GM23338 (cell line): ENCODE measurements at regions not wholly inside any gene's neighbourhood (a gene's known extent, or its start where the extent isn't known, plus 50 kb on each side); places are given as distances from the start of the nearest gene placed in this dataset.

Experiments used
- ATAC-seq: fragments of 200-7000 bp; cut with Tn5 transposase; 3 replicates; pipeline ENCODE4 v1.9.1; 2020
- DNase-seq: peaks from one replicate; pipeline ENCODE4 v3.0.0-alpha.2; 2015; ENCODE audit warnings: low spot score
- H2AFZ ChIP-seq: fragments of 200-600 bp; sonication (generic); 2 replicates; pipeline ENCODE4 v1.8.0; 2016; ENCODE audit warnings: antibody characterized with exemption, mild to moderate bottlenecking, moderate library complexity
- H3F3A ChIP-seq: fragments of 200-600 bp; sonication (generic); replicated peaks from 2 replicates; pipeline ENCODE4 v1.8.0; 2017; ENCODE audit warnings: antibody characterized with exemption, mixed run types, low read depth
- H3K27ac ChIP-seq: fragments of 200-600 bp; sonication (generic); 2 replicates; pipeline ENCODE4 v1.6.1; 2016; ENCODE audit warnings: low read depth
- H3K27me3 ChIP-seq: fragments of 200-600 bp; sonication (generic); 2 replicates; pipeline ENCODE4 v1.8.0; 2016; ENCODE audit warnings: mild to moderate bottlenecking, mixed run types, moderate library complexity; ENCODE audit not compliant: insufficient read depth
- H3K36me3 ChIP-seq: fragments of 200-600 bp; sonication (generic); 2 replicates; pipeline ENCODE4 v1.8.0; 2016; ENCODE audit warnings: mild to moderate bottlenecking; ENCODE audit not compliant: insufficient read depth
- H3K4me1 ChIP-seq: fragments of 200-600 bp; sonication (generic); 2 replicates; pipeline ENCODE4 v1.8.0; 2016; ENCODE audit warnings: mild to moderate bottlenecking, moderate library complexity; ENCODE audit not compliant: insufficient read depth
- H3K4me2 ChIP-seq: fragments of 200-600 bp; sonication (generic); 2 replicates; pipeline ENCODE4 v1.7.1; 2017; ENCODE audit warnings: mixed run types
- H3K4me3 ChIP-seq: fragments of 200-600 bp; sonication (generic); 2 replicates; pipeline ENCODE4 v1.6.1; 2016; ENCODE audit warnings: mixed run types
- H3K79me2 ChIP-seq: fragments of 200-600 bp; sonication (generic); replicated peaks from 2 replicates; pipeline ENCODE4 v1.8.0; 2017; ENCODE audit warnings: mild to moderate bottlenecking; ENCODE audit not compliant: insufficient read depth
- H3K9me2 ChIP-seq: fragments of 200-600 bp; sonication (generic); 2 replicates; pipeline ENCODE4 v1.8.0; 2017; ENCODE audit not compliant: insufficient read depth
- H4K20me1 ChIP-seq: fragments of 200-600 bp; sonication (generic); replicated peaks from 2 replicates; pipeline ENCODE4 v1.8.0; 2017; ENCODE audit warnings: mild to moderate bottlenecking; ENCODE audit not compliant: insufficient read depth
- H3K27ac Mint-ChIP-seq: 2 replicates; pipeline ENCODE4 v1.8.0; 2020; ENCODE audit warnings: inconsistent platforms, mild to moderate bottlenecking, moderate library complexity, mixed read lengths
- H3K27me3 Mint-ChIP-seq: 3 replicates; pipeline ENCODE4 v1.8.0; 2022; ENCODE audit warnings: low read depth, mild to moderate bottlenecking, moderate library complexity, mixed read lengths, inconsistent platforms; ENCODE audit not compliant: insufficient read depth, poor library complexity
- H3K36me3 Mint-ChIP-seq: 3 replicates; pipeline ENCODE4 v1.8.0; 2021; ENCODE audit warnings: low read depth, mild to moderate bottlenecking, inconsistent platforms, moderate library complexity, mixed read lengths
- H3K4me1 Mint-ChIP-seq: 3 replicates; pipeline ENCODE4 v1.8.0; 2020; ENCODE audit warnings: mild to moderate bottlenecking, inconsistent platforms, mixed read lengths
- H3K4me3 Mint-ChIP-seq: 3 replicates; pipeline ENCODE4 v1.8.0; 2021; ENCODE audit warnings: moderate library complexity, mild to moderate bottlenecking, inconsistent platforms, mixed read lengths
- H3K9me3 Mint-ChIP-seq: 3 replicates; pipeline ENCODE4 v1.8.0; 2020; ENCODE audit warnings: moderate library complexity, mild to moderate bottlenecking, inconsistent platforms, mixed read lengths
- CREB1 ChIP-seq: fragments of 250-450 bp; sonication (Bioruptor Pico); IDR thresholded peaks from 2 replicates; pipeline ENCODE4 v1.5.0; 2020; ENCODE audit warnings: low read depth, mild to moderate bottlenecking, moderate library complexity
- EZH2phosphoT487 ChIP-seq: fragments of 200-600 bp; sonication (generic); IDR thresholded peaks from one replicate; pipeline ENCODE4 v1.8.1; 2018; ENCODE audit warnings: antibody characterized with exemption; ENCODE audit not compliant: unreplicated experiment
- STAT1 ChIP-seq: IDR thresholded peaks from one replicate; pipeline ENCODE4 v1.6.1; 2016; ENCODE audit warnings: antibody characterized with exemption; ENCODE audit not compliant: unreplicated experiment
- ZNF331 ChIP-seq: fragments of 250-450 bp; sonication (Bioruptor Pico); IDR thresholded peaks from 2 replicates; pipeline ENCODE4 v1.5.0; 2020; ENCODE audit warnings: low read depth, mild to moderate bottlenecking, moderate library complexity
- ZNF462 ChIP-seq: fragments of 250-450 bp; sonication (Bioruptor Pico); IDR thresholded peaks from 2 replicates; pipeline ENCODE4 v1.5.0; 2020; ENCODE audit warnings: mild to moderate bottlenecking, moderate library complexity

DNA sequence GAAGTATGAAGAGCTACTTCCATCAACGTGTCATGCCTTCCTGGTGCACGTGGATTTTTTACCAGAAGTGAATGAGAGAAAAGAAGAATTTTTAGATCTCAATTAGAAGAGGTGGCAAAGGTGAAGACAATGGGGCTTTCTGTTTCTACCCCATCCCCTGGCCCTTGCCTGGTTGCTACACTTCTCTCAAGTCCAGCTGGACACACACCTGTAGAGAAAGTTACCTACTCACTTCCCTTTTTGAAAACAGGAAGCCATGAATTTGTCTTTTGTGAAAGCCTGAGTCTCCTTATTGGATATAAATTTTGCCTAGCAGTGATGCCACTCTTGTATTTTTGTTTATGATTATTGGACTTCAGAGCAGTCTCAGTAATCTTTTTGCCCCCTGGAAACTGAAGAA is 142.9 kb upstream of the AKR1E2 start:
- DNase-seq: no peak

DNA sequence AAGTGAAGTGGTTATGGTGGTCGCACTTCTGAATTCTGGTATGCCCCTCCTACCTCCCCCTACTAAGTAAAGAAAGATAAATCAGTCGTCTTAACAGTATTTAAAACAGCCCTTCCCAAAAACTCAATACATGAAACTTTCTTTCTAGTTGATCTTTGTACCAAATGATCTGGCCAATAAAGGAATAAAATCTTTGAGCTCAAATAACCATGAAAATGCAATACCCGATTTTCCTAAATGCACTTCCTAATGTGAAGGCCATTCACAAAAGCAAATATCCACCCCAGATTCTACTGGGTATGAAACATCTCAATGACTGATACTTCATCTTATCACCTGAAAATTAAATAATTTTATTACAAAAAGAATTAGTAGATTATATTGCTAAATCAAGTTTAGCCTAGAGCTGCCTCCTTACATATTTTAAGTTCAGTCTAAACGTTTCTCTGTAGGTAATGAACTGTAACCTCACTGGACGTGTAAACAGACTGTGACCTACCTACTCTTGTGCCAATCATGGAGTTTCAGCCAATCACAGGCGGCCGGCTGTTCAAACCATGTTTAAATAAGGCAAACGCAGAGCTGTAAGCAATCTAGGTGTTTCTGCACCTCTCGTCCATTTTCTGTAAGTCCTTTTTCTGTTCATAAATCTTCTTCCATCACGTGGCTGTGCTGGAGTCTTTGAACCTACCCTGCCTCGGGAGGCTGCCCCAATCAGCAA is 146.9 kb upstream of the AKR1E2 start:
- no peak for DNase-seq
- H3K4me1 Mint-ChIP-seq: peaks cover 5% of the 10 kb centered on the region

More for the DNA sequence above, 142.9 kb upstream of the AKR1E2 start:
- Histone ChIP-seq H3K4me1 (no peaks in the 10 kb centered on the region), H3K4me2 (no peak overlapping the region), H3K36me3 (no peaks in the 10 kb centered on the region), H3K79me2 (no peaks in the 10 kb centered on the region), H3K27ac (no peak overlapping the region), H3K9me2 (no peaks in the 10 kb centered on the region), H3F3A (no peaks in the 10 kb centered on the region), H4K20me1 (no peaks in the 10 kb centered on the region), H3K27me3 (no peaks in the 10 kb centered on the region), H2AFZ (no peak overlapping the region), H3K4me3 (no peak overlapping the region)
- no peaks in the 10 kb centered on the region for H3K9me3 Mint-ChIP-seq
- no peaks in the 10 kb centered on the region for H3K36me3 Mint-ChIP-seq
- H3K4me3 Mint-ChIP-seq: no peak overlapping the region
- H3K27me3 Mint-ChIP-seq: no peaks in the 10 kb centered on the region
- no peak overlapping the region for H3K27ac Mint-ChIP-seq
- no peak for ATAC-seq
- H3K4me1 Mint-ChIP-seq: peaks cover 5% of the 10 kb centered on the region
- no peak for TF ChIP-seq CREB1 (CRISPR knock-in tag)

More for the DNA sequence above, 146.9 kb upstream of the AKR1E2 start:
- Histone ChIP-seq H3K27me3 (no peaks in the 10 kb centered on the region), H2AFZ (no peak overlapping the region), H3F3A (no peaks in the 10 kb centered on the region), H4K20me1 (no peaks in the 10 kb centered on the region), H3K4me3 (no peak overlapping the region), H3K4me1 (no peaks in the 10 kb centered on the region), H3K4me2 (no peak overlapping the region), H3K79me2 (no peaks in the 10 kb centered on the region), H3K9me2 (no peaks in the 10 kb centered on the region), H3K27ac (no peak overlapping the region), H3K36me3 (no peaks in the 10 kb centered on the region)
- no peak for TF ChIP-seq EZH2phosphoT487
- no peak for TF ChIP-seq STAT1
- no peak for TF ChIP-seq CREB1 (CRISPR knock-in tag)
- TF ChIP-seq ZNF462 (CRISPR knock-in tag): no peak
- no peak for TF ChIP-seq ZNF331
- ATAC-seq: no peak
- no peaks in the 10 kb centered on the region for H3K9me3 Mint-ChIP-seq
- no peak overlapping the region for H3K4me3 Mint-ChIP-seq
- no peak overlapping the region for H3K27ac Mint-ChIP-seq
- H3K36me3 Mint-ChIP-seq: no peaks in the 10 kb centered on the region
- no peaks in the 10 kb centered on the region for H3K27me3 Mint-ChIP-seq
